Ishikawa (cell line): ENCODE measurements at regions not wholly inside any gene's neighbourhood (a gene's known extent, or its start where the extent isn't known, plus 50 kb on each side); places are given as distances from the start of the nearest gene placed in this dataset.

ENCODE experiments used
- CEBPB ChIP-seq: IDR thresholded peaks from 2 replicates; pipeline ENCODE4 v1.6.1; 2012
- CREB1 ChIP-seq: IDR thresholded peaks from 2 replicates; pipeline ENCODE4 v1.6.1; 2012; ENCODE audit warnings: low read depth
- EGR1 ChIP-seq: IDR thresholded peaks from 2 replicates; pipeline ENCODE4 v1.6.1; 2012
- EP300 ChIP-seq: IDR thresholded peaks from 2 replicates; pipeline ENCODE4 v1.6.1; 2012; ENCODE audit warnings: borderline replicate concordance
- FOXM1 ChIP-seq: IDR thresholded peaks from 2 replicates; pipeline ENCODE4 v1.6.1; 2012; ENCODE audit warnings: low read depth, borderline replicate concordance
- MAX ChIP-seq: IDR thresholded peaks from 2 replicates; pipeline ENCODE4 v1.6.1; 2012
- NFIC ChIP-seq: IDR thresholded peaks from 2 replicates; pipeline ENCODE4 v1.6.1; 2012
- RAD21 ChIP-seq: IDR thresholded peaks from 2 replicates; pipeline ENCODE4 v1.6.1; 2012; ENCODE audit warnings: low read depth
- REST ChIP-seq: IDR thresholded peaks from 2 replicates; pipeline ENCODE4 v1.6.1; 2012; ENCODE audit warnings: low read depth, mild to moderate bottlenecking
- TAF1 ChIP-seq: IDR thresholded peaks from 2 replicates; pipeline ENCODE4 v1.6.1; 2012; ENCODE audit warnings: low read depth, mild to moderate bottlenecking
- TCF12 ChIP-seq: IDR thresholded peaks from 2 replicates; pipeline ENCODE4 v1.6.1; 2012; ENCODE audit warnings: low read depth
- TEAD4 ChIP-seq: IDR thresholded peaks from 2 replicates; pipeline ENCODE4 v1.6.1; 2012
- USF1 ChIP-seq: IDR thresholded peaks from 2 replicates; pipeline ENCODE4 v1.6.1; 2012
- YY1 ChIP-seq: IDR thresholded peaks from 2 replicates; pipeline ENCODE4 v1.6.1; 2012; ENCODE audit warnings: low read depth
- ZBTB7A ChIP-seq: IDR thresholded peaks from 2 replicates; pipeline ENCODE4 v1.6.1; 2012; ENCODE audit warnings: low read depth

- TF ChIP-seq USF1: no peak
- TF ChIP-seq TEAD4: no peak
- no peak for TF ChIP-seq TAF1
- no peak for TF ChIP-seq RAD21
- no peak for TF ChIP-seq FOXM1
- TF ChIP-seq EP300: no peak
- no peak for TF ChIP-seq YY1
Observed at GRCh38 chr10:2130705-2131305, 393.5 kb upstream of the ADARB2 start.

- TF ChIP-seq EGR1 (no peak), EP300 (no peak), YY1 (no peak), RAD21 (no peak), TCF12 (no peak), USF1 (no peak), TAF1 (no peak), MAX (no peak), FOXM1 (no peak), REST (no peak), CEBPB (no peak)
Observed at GRCh38 chr10:2128991-2129390, 391.7 kb upstream of the ADARB2 start.

GRCh38 chr10:2124135-2124534, 386.8 kb upstream of the ADARB2 start:
- TF ChIP-seq CEBPB: no peak
- TF ChIP-seq EGR1: no peak
- TF ChIP-seq TAF1: no peak
- no peak for TF ChIP-seq CREB1
- TF ChIP-seq YY1: no peak
- no peak for TF ChIP-seq USF1
- TF ChIP-seq NFIC: no peak
- no peak for TF ChIP-seq TCF12
- TF ChIP-seq EP300: no peak
- TF ChIP-seq REST: no peak
- no peak for TF ChIP-seq TEAD4
- TF ChIP-seq RAD21: no peak
- no peak for TF ChIP-seq ZBTB7A
- no peak for TF ChIP-seq MAX
- no peak for TF ChIP-seq FOXM1

- no peak for TF ChIP-seq CEBPB
- TF ChIP-seq TCF12: no peak
- TF ChIP-seq EGR1: no peak
- no peak for TF ChIP-seq REST
- TF ChIP-seq USF1: no peak
- no peak for TF ChIP-seq YY1
- no peak for TF ChIP-seq EP300
- no peak for TF ChIP-seq TEAD4
- TF ChIP-seq RAD21: no peak
Observed at GRCh38 chr10:2122431-2123124, 385.3 kb upstream of the ADARB2 start.
